ENCODE measurements at regions not wholly inside any gene's neighbourhood (a gene's known extent, or its start where the extent isn't known, plus 50 kb on each side); places are given as distances from the start of the nearest gene placed in this dataset.

GRCh38 chr11:130705670-130706421 is 210.4 kb downstream of the SNX19 start:
- H2BK20ac ChIP-seq (ENCODE audit: low read depth, low read length, poor library complexity, severe bottlenecking), result no peak overlapping the region
- H4K20me1 ChIP-seq (ENCODE audit: control insufficient read depth, insufficient read depth, insufficient read length), result no peaks in the 10 kb centered on the region
- Mint-ChIP-seq H3K27me3 (ENCODE audit: low read depth) (peaks cover 6% of the 10 kb centered on the region), H3K36me3 (ENCODE audit: insufficient read depth in 1 of 3, low read depth in 3 of 3) (peaks cover 0 to 2% (median 0%) of the 10 kb centered on the region in 3 experiments; a peak in 2 of 7 replicates), H3K4me3 (no peak overlapping the region), H3K27ac (peak overlapping the region in 1 of 3 experiments; percentile 56; a peak in 1 of 7 replicates), H3K4me1 (no peaks in the 10 kb centered on the region), H3K9me3 (peaks cover 0 to 8% of the 10 kb centered on the region in 2 experiments; a peak in 4 of 5 replicates)
- H2AFZ ChIP-seq (ENCODE audit: low read length), result no peak overlapping the region
- no peak overlapping the region for H4K5ac ChIP-seq (ENCODE audit: insufficient read length, low read depth, low read length)
- H3K23ac ChIP-seq (ENCODE audit: insufficient read length, low read depth, low read length), result no peak overlapping the region
- H3T11ph ChIP-seq (ENCODE audit: low read length), result no peak overlapping the region
- H3K4ac ChIP-seq (ENCODE audit: low read depth, low read length), result no peak overlapping the region
- H3K27ac ChIP-seq (ENCODE audit: insufficient read length, low read depth, low read length), result no peak overlapping the region
- no peak overlapping the region for H4K91ac ChIP-seq (ENCODE audit: insufficient read length, low read depth, low read length)
- no peak overlapping the region for H3K9ac ChIP-seq (ENCODE audit: extremely low read depth, insufficient read length, low read length)
- DNase-seq, result no peak
- H2BK15ac ChIP-seq (ENCODE audit: low read depth, low read length), result no peak overlapping the region
- no peaks in the 10 kb centered on the region for H3K79me2 ChIP-seq (ENCODE audit: insufficient read depth, low read length)
- H3K14ac ChIP-seq (ENCODE audit: insufficient read depth, low read length), result no peak overlapping the region; the same call in 1 of the 2 replicates
- no peak overlapping the region for H3K4me2 ChIP-seq (ENCODE audit: insufficient read depth, insufficient read length, low read length)
- no peaks in the 10 kb centered on the region for H3K23me2 ChIP-seq (ENCODE audit: insufficient read length, low read depth, low read length, poor library complexity, severe bottlenecking)
- no peaks in the 10 kb centered on the region for H3K27me3 ChIP-seq (ENCODE audit: insufficient read depth, low read length)
- no peak overlapping the region for H2BK5ac ChIP-seq (ENCODE audit: insufficient read length, low read length)
- H3K4me1 ChIP-seq (ENCODE audit: insufficient read depth, low read length), result no peaks in the 10 kb centered on the region
- H3K18ac ChIP-seq (ENCODE audit: insufficient read length, low read depth, low read length), result no peak overlapping the region
- H2BK120ac ChIP-seq (ENCODE audit: low read depth, low read length, poor library complexity, severe bottlenecking), result no peak overlapping the region
- H3K56ac ChIP-seq (ENCODE audit: insufficient read length, low read depth, low read length), result no peak overlapping the region
- H4K8ac ChIP-seq (replicated peaks; ENCODE audit: insufficient read length, low read depth, low read length), result no peak overlapping the region
- WGBS (ENCODE audit: extremely low coverage, insufficient read length, low lambda C conversion rate), result no CpG with 5 or more reads among the region's 5 CpGs
- no peaks in the 10 kb centered on the region for H3K79me1 ChIP-seq (ENCODE audit: insufficient read depth, low read depth, low read length, poor library complexity, severe bottlenecking)
- no peak overlapping the region for H2AK5ac ChIP-seq (ENCODE audit: insufficient read length, low read length)
- no peaks in the 10 kb centered on the region for H3K9me3 ChIP-seq (ENCODE audit: control insufficient read depth, low read depth, low read length)
- H2BK12ac ChIP-seq (ENCODE audit: insufficient read length, low read depth, low read length), result no peak overlapping the region
- TF ChIP-seq CTCF (conservative IDR thresholded peaks at IDR 0.05), result no peak

Data from H9 (cell line).